ENCODE measurements at regions not wholly inside any gene's neighbourhood (a gene's known extent, or its start where the extent isn't known, plus 50 kb on each side); places are given as distances from the start of the nearest gene placed in this dataset.
"Not testable (repeated sequence)": the region's sequence is repeated elsewhere in the genome, so short reads cannot be mapped to it uniquely, and the experiment has no call there.

DNA sequence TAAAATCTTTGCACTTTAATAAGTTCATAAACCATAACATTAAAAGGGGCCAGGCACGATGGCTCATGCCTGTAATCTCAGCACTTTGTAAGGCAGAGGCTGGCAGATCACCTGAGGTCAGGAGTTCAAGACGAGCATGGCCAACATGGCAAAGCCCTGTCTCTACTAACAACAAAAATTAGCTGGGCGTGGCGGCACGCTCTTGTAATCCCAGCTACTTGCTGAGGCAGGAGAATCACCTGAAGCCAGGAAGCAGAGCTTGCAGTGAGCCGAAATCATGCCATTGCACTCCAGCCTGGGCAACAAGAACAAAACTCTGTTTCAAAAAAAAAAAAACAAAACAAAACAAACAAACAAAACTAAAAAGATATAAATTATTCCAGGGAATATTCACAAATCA is 595.2 kb upstream of the LCORL start:
- TF ChIP-seq GATA1 (IDR thresholded peaks at IDR 0.05; ENCODE audit: low read depth, low read length) (no peak), POLR2A (IDR thresholded peaks at IDR 0.05; ENCODE audit: low read length) (no peak)
- DNase-seq: no peak

DNA sequence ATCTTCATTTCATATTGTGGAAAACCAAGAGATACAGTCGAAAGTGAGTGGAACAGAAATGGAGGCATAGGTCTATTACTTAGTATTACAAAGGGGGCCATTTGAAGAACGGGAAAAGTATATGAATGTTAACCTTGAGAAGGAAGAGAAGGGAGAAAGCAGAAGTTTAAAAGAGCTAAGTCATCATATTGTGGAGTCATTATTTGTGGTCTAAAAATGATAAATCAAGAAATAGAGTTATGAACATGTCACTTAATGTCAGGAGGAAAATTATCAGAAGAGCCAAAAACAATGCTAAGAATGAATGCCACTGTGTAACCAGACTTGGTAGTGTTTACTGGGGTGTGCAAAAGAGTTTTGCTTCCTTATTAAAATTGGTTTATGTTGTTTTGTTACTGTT is 589.5 kb upstream of the LCORL start:
- no peak for DNase-seq
- no peak for TF ChIP-seq POLR2A (IDR thresholded peaks at IDR 0.05; ENCODE audit: low read length)
- TF ChIP-seq GATA1 (IDR thresholded peaks at IDR 0.05; ENCODE audit: low read depth, low read length): no peak

DNA sequence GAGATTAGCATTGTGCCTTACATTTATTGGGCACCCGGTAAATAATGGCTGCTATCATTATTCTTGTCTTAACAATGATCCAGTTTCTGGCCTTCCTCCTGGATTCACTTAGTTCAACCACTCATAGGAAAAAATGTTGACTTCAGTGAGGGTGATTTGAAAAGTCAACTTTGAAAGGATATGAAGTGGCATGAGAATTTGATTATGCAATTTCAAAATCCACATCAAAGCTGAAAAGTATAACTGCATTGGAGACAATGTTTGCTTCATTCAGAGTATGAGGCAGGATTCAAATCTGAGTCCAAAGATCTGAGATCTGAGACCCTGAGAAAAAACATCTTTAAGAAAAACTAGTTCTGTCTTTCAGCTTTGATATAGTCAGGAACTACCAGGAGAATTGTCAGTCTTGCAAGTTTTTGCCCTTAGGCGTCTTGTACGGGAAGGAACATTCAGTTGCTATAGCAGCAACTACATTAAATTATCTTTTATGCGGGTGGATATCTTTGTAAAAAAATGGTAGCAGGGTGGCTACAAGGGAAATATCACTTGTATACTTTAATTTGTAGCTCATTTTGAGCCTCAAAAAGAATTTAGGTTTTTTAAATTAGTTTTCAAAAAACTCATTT is 587.5 kb upstream of the LCORL start:
- no peak for TF ChIP-seq POLR2A (IDR thresholded peaks at IDR 0.05; ENCODE audit: low read length)
- no peak for DNase-seq

DNA sequence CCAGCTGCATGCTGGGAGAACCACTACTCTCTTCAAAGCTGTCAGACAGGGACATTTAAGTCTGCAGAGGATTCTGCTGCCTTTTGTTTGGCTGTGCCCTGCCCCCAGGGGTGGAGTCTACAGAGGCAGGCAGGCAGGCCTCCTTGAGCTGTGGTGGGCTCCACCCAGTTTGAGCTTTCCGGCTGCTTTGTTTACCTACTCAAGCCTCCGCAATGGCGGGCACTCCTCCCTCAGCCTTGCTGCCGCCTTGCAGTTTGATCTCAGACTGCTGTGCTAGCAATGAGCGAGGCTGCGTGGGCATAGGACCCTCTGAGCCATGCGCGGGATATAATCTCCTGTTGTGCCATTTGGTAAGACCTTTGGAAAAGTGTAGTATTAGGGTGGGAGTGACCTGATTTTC is 581.1 kb upstream of the LCORL start:
- DNase-seq: not testable (repeated sequence)

DNA sequence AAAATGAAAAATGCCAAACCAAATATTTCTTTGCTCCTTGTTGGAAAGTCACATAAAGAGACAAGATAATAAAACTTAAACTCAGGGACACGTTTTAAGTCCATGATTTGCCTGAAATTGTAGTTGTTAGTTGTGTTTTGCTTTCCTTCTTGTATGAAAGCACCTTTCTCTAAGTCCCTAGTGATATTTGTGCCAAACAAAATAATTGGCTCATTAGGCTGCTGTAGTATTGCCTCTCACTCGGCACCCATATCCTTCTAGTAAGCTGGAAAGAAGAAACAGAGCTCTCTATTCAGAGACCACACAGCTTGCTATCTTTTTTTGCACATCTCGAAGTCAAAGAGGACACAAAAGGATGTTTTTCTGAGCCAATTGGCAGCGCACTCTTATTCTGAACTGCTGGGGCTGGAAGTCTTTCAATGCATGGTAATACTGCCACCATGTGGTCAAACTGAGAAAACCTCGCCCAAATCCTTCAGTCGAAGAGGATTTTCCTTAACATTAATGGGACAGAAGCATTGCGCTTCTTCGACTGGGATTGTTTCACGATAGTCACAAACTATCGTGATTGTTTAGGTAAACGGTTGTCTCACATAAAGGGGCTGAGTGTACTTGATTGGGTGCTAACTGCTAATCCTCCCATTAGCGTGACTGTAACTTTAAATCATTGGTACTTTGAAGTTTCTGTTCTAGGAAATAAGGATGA is 571.9 kb upstream of the LCORL start:
- DNase-seq: peak; percentile 59 to 71
- TF ChIP-seq GATA1 (IDR thresholded peaks at IDR 0.05; ENCODE audit: low read depth, low read length) (no peak), POLR2A (IDR thresholded peaks at IDR 0.05; ENCODE audit: low read length) (no peak)

DNA sequence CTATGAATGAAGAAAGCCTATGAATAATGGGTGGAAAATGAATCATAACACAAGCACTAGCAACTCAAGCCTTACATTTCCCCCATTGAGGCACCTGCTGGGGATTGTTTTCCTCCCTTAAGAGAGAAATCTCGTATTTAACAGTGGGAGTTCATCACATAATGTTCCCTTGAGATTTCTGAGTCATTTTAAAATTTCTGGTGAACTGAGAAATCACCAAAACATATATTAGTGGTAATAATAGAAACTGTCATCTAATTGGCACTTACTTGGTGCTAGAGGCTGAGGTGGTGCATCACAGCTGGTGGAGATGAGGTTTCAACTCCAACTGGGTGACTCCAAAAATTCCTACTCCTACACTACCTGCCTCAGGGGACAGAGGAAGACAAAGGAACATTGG is 561.3 kb upstream of the LCORL start:
- no peak for TF ChIP-seq GATA1 (IDR thresholded peaks at IDR 0.05; ENCODE audit: low read depth, low read length)
- no peak for TF ChIP-seq POLR2A (IDR thresholded peaks at IDR 0.05; ENCODE audit: low read length)
- DNase-seq: no peak

DNA sequence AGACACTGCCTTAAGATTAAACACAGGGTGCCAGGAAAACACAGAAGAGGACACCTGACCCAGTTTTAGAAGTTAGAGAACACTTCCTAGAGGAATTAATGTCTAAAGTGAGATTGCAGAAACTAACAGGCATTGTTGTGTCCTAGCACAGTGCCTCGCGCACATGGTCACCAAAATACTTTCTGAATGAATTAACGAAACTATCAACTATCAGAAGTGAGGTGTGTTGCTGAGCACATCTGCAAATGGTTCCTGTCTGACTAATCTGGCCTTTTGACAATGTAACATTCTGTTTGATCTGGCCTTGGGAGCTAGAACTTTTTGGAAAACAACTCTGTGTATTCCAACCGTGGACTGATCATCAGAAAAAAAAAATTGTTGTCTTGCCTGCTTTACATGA is 556.8 kb upstream of the LCORL start:
- TF ChIP-seq POLR2A (IDR thresholded peaks at IDR 0.05; ENCODE audit: low read length) (no peak), GATA1 (IDR thresholded peaks at IDR 0.05; ENCODE audit: low read depth, low read length) (no peak)

DNA sequence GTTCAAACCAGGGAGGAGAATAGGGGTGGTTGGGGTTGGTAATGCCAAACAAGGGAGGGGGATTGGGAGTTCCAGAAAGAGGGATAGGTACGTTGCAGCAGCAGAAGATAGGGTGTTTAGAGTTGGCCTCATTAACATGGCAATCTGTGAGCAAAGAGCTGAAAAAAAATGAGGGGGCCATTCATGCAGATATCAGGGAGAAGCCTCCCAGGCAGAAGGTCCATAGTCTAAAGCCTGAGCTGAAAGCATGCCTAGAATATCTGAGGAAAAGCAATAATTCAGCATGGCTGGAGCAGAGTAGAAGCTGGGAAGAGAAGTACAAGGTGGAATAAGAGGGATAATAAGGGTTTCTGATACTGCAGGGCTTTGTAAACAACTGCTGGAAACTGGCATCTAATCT is 550.9 kb upstream of the LCORL start:
- TF ChIP-seq POLR2A (IDR thresholded peaks at IDR 0.05; ENCODE audit: low read length): no peak
- no peak for TF ChIP-seq GATA1 (IDR thresholded peaks at IDR 0.05; ENCODE audit: low read depth, low read length)
- DNase-seq: no peak

More for the DNA sequence above, 556.8 kb upstream of the LCORL start:
- no peak for DNase-seq

DNA sequence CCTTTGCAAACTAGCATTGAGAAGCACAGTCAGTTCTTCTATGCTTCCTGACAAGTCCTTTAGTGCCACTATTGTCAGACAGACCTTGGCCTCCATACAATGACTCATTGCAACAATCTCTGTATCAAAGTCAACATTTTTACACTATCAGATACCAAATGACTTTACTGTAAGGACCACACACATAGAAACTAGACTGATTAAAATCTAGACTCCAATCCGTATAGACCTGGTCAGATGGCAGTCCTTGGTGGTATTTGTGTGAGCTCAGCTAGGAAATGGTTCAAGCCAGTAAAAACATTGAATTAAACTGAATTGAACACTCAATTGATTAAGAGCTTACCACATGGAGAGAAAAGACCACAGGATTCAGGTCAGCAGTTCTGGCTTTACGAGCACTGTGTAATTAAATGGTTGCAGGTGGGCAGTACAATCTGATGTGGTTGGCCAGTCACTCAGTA is 549.8 kb upstream of the LCORL start:
- no peak for DNase-seq
- TF ChIP-seq GATA1 (IDR thresholded peaks at IDR 0.05; ENCODE audit: low read depth, low read length) (no peak), POLR2A (IDR thresholded peaks at IDR 0.05; ENCODE audit: low read length) (no peak)

DNA sequence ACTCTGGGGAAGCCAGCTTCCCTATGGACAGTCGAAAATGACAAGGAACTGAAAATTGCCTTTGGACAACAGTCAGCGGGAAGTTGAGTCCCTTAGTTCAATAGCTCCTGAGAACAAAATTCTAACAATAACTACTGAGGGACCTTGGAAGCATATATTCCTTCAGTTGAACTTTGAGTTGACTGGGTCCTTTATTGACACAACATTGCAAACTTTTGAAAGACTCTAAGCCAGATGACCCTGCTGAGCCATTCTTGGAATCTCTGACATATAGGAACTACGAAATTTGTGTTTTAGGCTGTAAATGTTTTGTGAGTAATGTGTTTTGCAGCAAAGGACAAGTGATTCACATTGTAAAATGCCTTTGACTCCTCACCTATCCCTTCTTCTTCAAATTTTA is 548.8 kb upstream of the LCORL start:
- TF ChIP-seq POLR2A (IDR thresholded peaks at IDR 0.05; ENCODE audit: low read length) (no peak), GATA1 (IDR thresholded peaks at IDR 0.05; ENCODE audit: low read depth, low read length) (no peak)
- no peak for DNase-seq

DNA sequence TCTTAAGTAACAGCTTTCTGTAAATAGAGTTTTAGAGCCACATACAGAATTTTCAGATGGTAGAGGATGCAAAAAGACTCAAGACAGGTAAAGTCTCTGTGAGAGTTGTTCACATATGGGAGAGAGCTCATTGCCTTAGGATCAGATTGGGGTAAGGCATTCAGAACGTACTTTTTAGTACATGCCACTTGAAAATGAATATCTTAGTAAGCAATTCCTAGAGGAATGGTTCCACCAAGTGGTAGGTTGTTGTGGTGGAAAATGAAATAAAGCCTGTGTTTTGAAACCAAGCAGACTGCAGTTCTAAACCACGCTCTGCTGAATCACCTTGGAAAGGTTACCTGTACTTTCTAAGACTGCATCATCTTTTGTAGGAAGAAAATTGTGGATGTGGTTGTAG is 547.0 kb upstream of the LCORL start:
- DNase-seq: no peak
- TF ChIP-seq POLR2A (IDR thresholded peaks at IDR 0.05; ENCODE audit: low read length) (no peak), GATA1 (IDR thresholded peaks at IDR 0.05; ENCODE audit: low read depth, low read length) (no peak)

DNA sequence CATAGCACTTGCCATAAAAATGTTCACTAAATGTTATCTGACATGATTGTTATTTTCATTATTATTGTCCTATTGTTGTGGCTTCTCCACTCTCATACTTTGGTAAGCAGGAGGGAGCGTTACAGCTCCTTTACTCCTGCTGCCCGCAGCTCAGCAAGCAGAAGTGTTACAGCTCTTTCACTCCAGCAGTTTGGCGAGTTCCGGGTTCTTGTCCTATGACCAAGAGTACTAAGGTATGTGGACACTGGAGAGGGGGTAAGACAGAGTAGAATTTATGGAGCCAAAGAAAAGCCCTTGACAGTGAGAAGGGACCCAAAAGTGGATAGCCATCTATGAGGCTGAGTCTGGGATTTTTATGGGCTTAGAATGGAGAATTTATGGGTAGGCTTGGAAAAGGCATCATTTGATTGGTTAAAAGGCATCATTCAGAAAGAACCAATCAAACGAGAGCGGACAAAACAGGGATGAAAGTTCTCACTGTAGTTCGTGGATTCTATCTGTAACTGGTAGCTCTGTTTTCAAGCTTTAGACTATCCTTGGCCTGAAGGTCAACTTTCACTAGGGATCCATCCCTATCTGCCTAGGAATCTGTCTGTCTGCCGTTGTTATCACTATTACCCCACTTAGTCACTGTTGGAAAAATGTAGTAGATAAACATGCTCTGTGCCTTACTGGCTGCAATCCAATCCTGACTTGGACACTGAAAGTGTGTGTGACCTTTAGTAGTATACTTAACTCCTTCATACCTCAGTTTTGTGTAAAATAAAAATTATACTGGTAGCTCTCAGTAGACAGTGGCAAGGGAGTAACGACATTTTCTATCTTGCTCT is 545.6 kb upstream of the LCORL start:
- peak in 1 of 2 experiments; percentile 57 for DNase-seq
- TF ChIP-seq GATA1 (IDR thresholded peaks at IDR 0.05; ENCODE audit: low read depth, low read length) (no peak), POLR2A (IDR thresholded peaks at IDR 0.05; ENCODE audit: low read length) (no peak)

DNA sequence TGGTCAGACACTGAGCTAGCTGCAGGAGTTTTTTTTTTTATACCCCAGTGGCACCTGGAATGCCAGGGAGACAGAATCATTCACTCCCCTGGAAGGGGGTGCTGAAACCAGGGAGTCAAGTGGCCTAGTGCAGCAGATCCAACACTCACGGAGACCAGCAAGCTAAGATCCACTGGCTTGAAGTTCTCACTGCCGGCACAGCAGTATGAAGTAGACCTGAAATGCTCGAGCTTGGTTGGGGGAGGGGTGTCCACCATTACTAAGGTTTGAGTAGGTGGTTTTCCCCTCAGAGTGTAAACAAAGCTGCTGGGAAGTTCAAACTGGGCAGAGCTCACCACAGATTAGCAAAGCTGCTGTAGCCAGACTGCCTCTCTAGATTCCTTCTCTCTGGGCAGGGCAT is 537.9 kb upstream of the LCORL start:
- no peak for DNase-seq
- TF ChIP-seq POLR2A (IDR thresholded peaks at IDR 0.05; ENCODE audit: low read length) (no peak), GATA1 (IDR thresholded peaks at IDR 0.05; ENCODE audit: low read depth, low read length) (no peak)

DNA sequence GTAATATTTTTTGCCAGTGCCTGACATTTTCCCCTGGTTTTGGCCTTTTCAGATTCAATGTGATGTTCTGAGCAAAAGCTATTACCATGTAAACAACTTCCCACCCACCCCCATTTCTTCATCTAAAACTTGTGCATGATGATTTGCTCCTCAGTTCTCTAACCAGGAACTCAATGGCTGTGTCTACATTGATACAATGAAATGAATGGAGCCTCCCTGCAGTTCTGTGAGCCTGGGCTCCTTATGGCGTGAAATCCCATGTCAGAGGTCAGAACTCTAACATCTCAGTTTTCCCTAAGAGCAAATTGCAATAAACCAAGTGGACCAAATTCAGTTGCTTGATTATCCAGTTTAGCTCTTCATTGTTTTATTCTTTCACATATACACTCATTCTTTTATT is 534.8 kb upstream of the LCORL start:
- TF ChIP-seq GATA1 (IDR thresholded peaks at IDR 0.05; ENCODE audit: low read depth, low read length) (no peak), POLR2A (IDR thresholded peaks at IDR 0.05; ENCODE audit: low read length) (no peak)
- no peak for DNase-seq

DNA sequence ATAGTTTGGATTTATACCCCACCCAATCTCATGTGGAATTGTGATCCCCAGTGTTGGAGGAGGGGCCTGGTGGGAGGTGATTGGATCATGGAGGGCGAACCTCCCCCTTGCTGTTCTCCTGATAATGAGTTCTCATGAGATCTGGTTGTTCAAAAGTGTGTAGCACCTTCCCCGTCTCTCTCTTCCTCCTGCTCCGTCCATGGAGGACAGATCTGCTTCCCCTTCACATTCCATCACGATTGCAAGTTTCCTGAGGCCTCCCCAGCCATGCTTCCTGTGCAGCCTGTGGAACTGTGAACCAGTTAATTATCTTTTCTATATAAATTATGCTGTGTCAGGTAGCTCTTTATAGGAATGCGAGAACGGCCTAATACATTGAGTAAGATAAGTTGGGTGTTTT is 518.8 kb upstream of the LCORL start:
- DNase-seq: no peak
- no peak for TF ChIP-seq POLR2A (IDR thresholded peaks at IDR 0.05; ENCODE audit: low read length)
- TF ChIP-seq GATA1 (IDR thresholded peaks at IDR 0.05; ENCODE audit: low read depth, low read length): no peak

Measured in erythroblast (primary cell).